Neuronal stem cell (in vitro differentiated cells): ENCODE measurements at regions not wholly inside any gene's neighbourhood (a gene's known extent, or its start where the extent isn't known, plus 50 kb on each side); places are given as distances from the start of the nearest gene placed in this dataset.

ENCODE experiments used
- DNase-seq: peaks from one replicate; pipeline ENCODE4 v3.0.0-alpha.2; 2013; ENCODE audit warnings: low spot score
- H2AFZ ChIP-seq: one replicate; pipeline ENCODE4 v1.6.1; 2013; ENCODE audit warnings: mild to moderate bottlenecking, low read length, inconsistent platforms
- H2AK5ac ChIP-seq: 2 replicates; pipeline ENCODE4 v1.6.1; 2013; ENCODE audit warnings: low read depth, mild to moderate bottlenecking, inconsistent platforms, low read length, moderate library complexity, mixed read lengths
- H2BK120ac ChIP-seq: 2 replicates; pipeline ENCODE4 v1.6.1; 2013; ENCODE audit warnings: low read depth, mild to moderate bottlenecking, inconsistent platforms, low read length, moderate library complexity, mixed read lengths
- H2BK12ac ChIP-seq: one replicate; pipeline ENCODE4 v1.6.1; 2013; ENCODE audit warnings: low read length, inconsistent platforms
- H2BK15ac ChIP-seq: 2 replicates; pipeline ENCODE4 v1.6.1; 2013; ENCODE audit warnings: mild to moderate bottlenecking, low read length, inconsistent platforms, mixed read lengths
- H2BK5ac ChIP-seq: one replicate; pipeline ENCODE4 v1.6.1; 2013; ENCODE audit warnings: inconsistent platforms, mild to moderate bottlenecking, low read length, moderate library complexity
- H3K14ac ChIP-seq: one replicate; pipeline ENCODE4 v1.6.1; 2013; ENCODE audit warnings: low read length, inconsistent platforms
- H3K18ac ChIP-seq: 2 replicates; pipeline ENCODE4 v1.6.1; 2013; ENCODE audit warnings: low read length, inconsistent platforms
- H3K23ac ChIP-seq: 2 replicates; pipeline ENCODE4 v1.6.1; 2013; ENCODE audit warnings: low read depth, mild to moderate bottlenecking, mixed read lengths, low read length, inconsistent platforms; ENCODE audit not compliant: poor library complexity
- H3K27ac ChIP-seq: replicated peaks from 3 replicates; pipeline ENCODE4 v1.5.1; 2013; ENCODE audit warnings: low read length, inconsistent platforms
- H3K27me3 ChIP-seq, 3 experiments: 2 replicates each; pipeline ENCODE4 v1.6.1; 2013; ENCODE audit warnings: low read length in 3 of 3, mild to moderate bottlenecking in 2 of 3, inconsistent platforms in 1 of 3, low read depth in 1 of 3, mixed read lengths in 1 of 3, moderate library complexity in 1 of 3; ENCODE audit not compliant: control insufficient read depth in 3 of 3, insufficient read depth in 3 of 3
- H3K36me3 ChIP-seq, 2 donors: replicated peaks in 1 of 2; 2 replicates each; pipeline ENCODE4 v1.6.1; 2013; ENCODE audit warnings: low read length in 2 of 2; ENCODE audit not compliant: control insufficient read depth in 2 of 2, insufficient read depth in 2 of 2
- H3K4ac ChIP-seq: 2 replicates; pipeline ENCODE4 v1.6.1; 2013; ENCODE audit warnings: inconsistent platforms, mild to moderate bottlenecking, low read length, moderate library complexity
- H3K4me1 ChIP-seq, 2 donors: 1 replicate in 1 of 2; 2 replicates in 1 of 2; pipeline ENCODE4 v1.6.1; 2013; ENCODE audit warnings: low read length in 2 of 2, low read depth in 1 of 2; ENCODE audit not compliant: control insufficient read depth in 2 of 2, insufficient read depth in 1 of 2
- H3K4me2 ChIP-seq: one replicate; pipeline ENCODE4 v1.6.1; 2013; ENCODE audit warnings: mild to moderate bottlenecking, low read length, inconsistent platforms; ENCODE audit not compliant: insufficient read depth, poor library complexity, severe bottlenecking
- H3K4me3 ChIP-seq, 2 donors: 2 replicates each; pipeline ENCODE4 v1.5.1; 2013; ENCODE audit warnings: low read length in 2 of 2, mild to moderate bottlenecking in 2 of 2, inconsistent platforms in 1 of 2, moderate library complexity in 1 of 2
- H3K79me1 ChIP-seq: one replicate; pipeline ENCODE4 v1.6.1; 2013; ENCODE audit warnings: low read depth, mild to moderate bottlenecking, inconsistent platforms, low read length, moderate library complexity
- H3K9ac ChIP-seq: one replicate; pipeline ENCODE4 v1.6.1; 2013; ENCODE audit warnings: mild to moderate bottlenecking, low read depth, low read length, inconsistent platforms; ENCODE audit not compliant: poor library complexity
- H3K9me3 ChIP-seq, 2 donors: replicated peaks in 1 of 2; 2 replicates each; pipeline versions ENCODE3 to v1.6.1; 2013; ENCODE audit warnings: low read length in 2 of 2, mild to moderate bottlenecking in 2 of 2, inconsistent platforms in 1 of 2, low read depth in 1 of 2, mixed read lengths in 1 of 2, moderate library complexity in 1 of 2; ENCODE audit not compliant: control insufficient read depth in 2 of 2, insufficient read depth in 1 of 2
- H4K8ac ChIP-seq: one replicate; pipeline ENCODE4 v1.6.1; 2013; ENCODE audit warnings: low read depth, mild to moderate bottlenecking, inconsistent platforms, low read length, moderate library complexity
- H4K91ac ChIP-seq: one replicate; pipeline ENCODE4 v1.6.1; 2013; ENCODE audit warnings: low read length, low read depth, mild to moderate bottlenecking, inconsistent platforms; ENCODE audit not compliant: poor library complexity
- WGBS, 2 donors: extraction: QIAGEN DNeasy Blood & Tissue Kit; methylation state at CpG; one replicate each; pipeline ENCODE4 v1.1.7; 2013; ENCODE audit warnings: missing lambda C conversion rate in 2 of 2, mixed read lengths in 1 of 2; ENCODE audit not compliant: insufficient read length in 2 of 2, insufficient replicate concordance in 1 of 2; ENCODE audit errors: extremely low coverage in 2 of 2; 5-methylcytosine and 5-hydroxymethylcytosine counted together

GRCh38 chr4:108370291-108371141, 201.8 kb upstream of the LEF1 start:
- no peaks in the 10 kb centered on the region for H3K36me3 ChIP-seq
- peak overlapping the region; percentile 49 for H2AK5ac ChIP-seq
- H4K8ac ChIP-seq, result no peak overlapping the region
- H2BK15ac ChIP-seq, result peak overlapping the region; percentile 82
- peak overlapping the region; percentile 77 for H3K18ac ChIP-seq
- H3K27me3 ChIP-seq, result no peaks in the 10 kb centered on the region
- no peak overlapping the region for H3K4me3 ChIP-seq
- DNase-seq, result no peak
- H3K9me3 ChIP-seq, result no peaks in the 10 kb centered on the region
- H3K4ac ChIP-seq, result no peak overlapping the region
- H3K23ac ChIP-seq, result no peak overlapping the region
- H2BK5ac ChIP-seq, result no peak overlapping the region
- peak overlapping the region; percentile 61 for H3K27ac ChIP-seq
- no peaks in the 10 kb centered on the region for H3K79me1 ChIP-seq
- no peak overlapping the region for H2AFZ ChIP-seq
- H3K9ac ChIP-seq, result no peak overlapping the region
- no peak overlapping the region for H4K91ac ChIP-seq
- H3K4me2 ChIP-seq, result no peak overlapping the region
- no peak overlapping the region for H3K14ac ChIP-seq
- no CpG with 5 or more reads among the region's 21 CpGs for WGBS, 2 donors
- no peak overlapping the region for H2BK12ac ChIP-seq
- no peak overlapping the region for H2BK120ac ChIP-seq
- peaks cover 2 to 20% of the 10 kb centered on the region in 2 donors for H3K4me1 ChIP-seq

DNA sequence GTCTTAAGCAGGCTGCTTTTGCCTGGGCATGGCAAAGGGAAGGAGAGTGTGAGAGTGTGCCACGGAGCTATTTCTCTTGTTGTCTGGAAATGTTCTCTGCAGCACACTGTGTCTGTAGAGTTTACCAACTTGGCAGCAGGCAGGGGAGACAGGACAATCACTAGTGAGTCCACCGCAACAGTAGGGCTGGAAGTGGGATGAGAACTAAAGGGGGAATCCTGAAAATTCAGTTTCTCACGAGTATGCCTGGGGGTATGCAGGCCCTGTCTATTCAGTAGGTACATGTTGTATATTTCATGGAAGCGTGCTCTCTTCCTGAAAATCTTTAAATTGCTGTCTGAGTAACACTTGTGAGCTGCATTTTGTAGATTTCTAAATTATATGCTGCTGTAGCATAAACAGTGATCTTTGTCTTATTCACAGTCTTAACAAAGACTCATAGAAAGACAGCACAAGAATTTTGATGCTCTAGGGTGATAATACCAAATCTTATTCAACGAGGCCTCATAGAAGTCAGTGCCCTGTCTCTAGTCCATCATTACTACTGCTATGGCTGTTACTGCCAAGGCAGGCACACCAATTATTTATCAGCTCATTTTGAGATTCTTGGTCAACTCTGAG, 200.4 kb upstream of the LEF1 start:
- Histone ChIP-seq H3K27ac (no peak overlapping the region), H2BK5ac (no peak overlapping the region), H3K9me3 (no peaks in the 10 kb centered on the region), H3K23ac (no peak overlapping the region), H3K36me3 (no peaks in the 10 kb centered on the region), H3K4me1 (peaks cover 4 to 22% of the 10 kb centered on the region in 2 donors), H2AFZ (no peak overlapping the region), H3K14ac (no peak overlapping the region), H3K79me1 (no peaks in the 10 kb centered on the region), H3K4me3 (no peak overlapping the region), H4K8ac (no peak overlapping the region), H2AK5ac (no peak overlapping the region), H3K18ac (no peak overlapping the region), H3K27me3 (no peaks in the 10 kb centered on the region), H2BK12ac (no peak overlapping the region), H2BK120ac (no peak overlapping the region), H2BK15ac (no peak overlapping the region), H4K91ac (no peak overlapping the region), H3K9ac (no peak overlapping the region), H3K4ac (no peak overlapping the region), H3K4me2 (no peak overlapping the region)
- no CpG with 5 or more reads among the region's 5 CpGs for WGBS, 2 donors
- no peak for DNase-seq

GRCh38 chr4:108367751-108368150, 199.0 kb upstream of the LEF1 start:
- DNase-seq, result no peak
- H3K27me3 ChIP-seq, result no peaks in the 10 kb centered on the region
- H3K4me3 ChIP-seq, result no peak overlapping the region
- no peak overlapping the region for H2AFZ ChIP-seq
- no peak overlapping the region for H2BK12ac ChIP-seq
- H3K79me1 ChIP-seq, result no peaks in the 10 kb centered on the region
- no peak overlapping the region for H3K4ac ChIP-seq
- H3K4me2 ChIP-seq, result no peak overlapping the region
- no peak overlapping the region for H2BK5ac ChIP-seq
- H3K14ac ChIP-seq, result no peak overlapping the region
- H3K36me3 ChIP-seq, result no peaks in the 10 kb centered on the region
- no peak overlapping the region for H2BK120ac ChIP-seq
- no peak overlapping the region for H2BK15ac ChIP-seq
- no peak overlapping the region for H3K23ac ChIP-seq
- H3K4me1 ChIP-seq, result peaks cover 4 to 19% of the 10 kb centered on the region in 2 donors
- no peak overlapping the region for H4K91ac ChIP-seq
- H3K27ac ChIP-seq, result no peak overlapping the region
- no peaks in the 10 kb centered on the region for H3K9me3 ChIP-seq
- WGBS, 2 donors, result no CpG with 5 or more reads among the region's 2 CpGs
- no peak overlapping the region for H3K18ac ChIP-seq
- no peak overlapping the region for H4K8ac ChIP-seq
- no peak overlapping the region for H2AK5ac ChIP-seq
- H3K9ac ChIP-seq, result no peak overlapping the region

- H3K4me3 ChIP-seq, result no peak overlapping the region
- H2AFZ ChIP-seq, result no peak overlapping the region
- no peaks in the 10 kb centered on the region for H3K27me3 ChIP-seq
- H3K14ac ChIP-seq, result no peak overlapping the region
- H2AK5ac ChIP-seq, result peak overlapping the region; percentile 20
- H2BK15ac ChIP-seq, result no peak overlapping the region
- H3K79me1 ChIP-seq, result no peaks in the 10 kb centered on the region
- no peak overlapping the region for H3K27ac ChIP-seq
- H3K4ac ChIP-seq, result no peak overlapping the region
- H3K4me2 ChIP-seq, result no peak overlapping the region
- H2BK120ac ChIP-seq, result no peak overlapping the region
- H2BK12ac ChIP-seq, result no peak overlapping the region
- no peak overlapping the region for H3K9ac ChIP-seq
- no peak overlapping the region for H3K23ac ChIP-seq
- no peak overlapping the region for H4K91ac ChIP-seq
- H3K36me3 ChIP-seq, result no peaks in the 10 kb centered on the region
- no peak overlapping the region for H2BK5ac ChIP-seq
- H3K4me1 ChIP-seq, result peaks cover 4 to 19% of the 10 kb centered on the region in 2 donors
- no peak for DNase-seq
- H4K8ac ChIP-seq, result no peak overlapping the region
- H3K18ac ChIP-seq, result no peak overlapping the region
- H3K9me3 ChIP-seq, result no peaks in the 10 kb centered on the region
- WGBS, 2 donors, result no CpG with 5 or more reads among the region's 1 CpG
These were observed 198.0 kb upstream of the LEF1 start for GRCh38 chr4:108366716-108367115.
